Adrenal gland (tissue), 5 donors: ENCODE measurements at regions not wholly inside any gene's neighbourhood (a gene's known extent, or its start where the extent isn't known, plus 50 kb on each side); places are given as distances from the start of the nearest gene placed in this dataset.

Source experiments
- POLR2A ChIP-seq, 2 donors: fragments of 450-650 bp; IDR thresholded peaks; one replicate each; pipeline ENCODE4 v1.6.1; 2017; ENCODE audit warnings: antibody characterized with exemption in 2 of 2, mild to moderate bottlenecking in 2 of 2, moderate library complexity in 1 of 2
- TF ChIP-seq, protein P1 (sequence below), 6 experiments: fragments of 450-650 bp in 4 of 6; fragments of 200-600 bp in 2 of 6; sonication (generic) in 1 of 6; IDR thresholded peaks; 1 replicate in 5 of 6; 2 replicates in 1 of 6; pipeline versions ENCODE4 v1.5.1 to v1.8.0; 2016 to 2021; ENCODE audit warnings: antibody characterized with exemption in 6 of 6, mild to moderate bottlenecking in 2 of 6, moderate library complexity in 1 of 6
- donor health status: DM: no; HTN: no; CAD: no.

- TF ChIP-seq, protein P1, sequence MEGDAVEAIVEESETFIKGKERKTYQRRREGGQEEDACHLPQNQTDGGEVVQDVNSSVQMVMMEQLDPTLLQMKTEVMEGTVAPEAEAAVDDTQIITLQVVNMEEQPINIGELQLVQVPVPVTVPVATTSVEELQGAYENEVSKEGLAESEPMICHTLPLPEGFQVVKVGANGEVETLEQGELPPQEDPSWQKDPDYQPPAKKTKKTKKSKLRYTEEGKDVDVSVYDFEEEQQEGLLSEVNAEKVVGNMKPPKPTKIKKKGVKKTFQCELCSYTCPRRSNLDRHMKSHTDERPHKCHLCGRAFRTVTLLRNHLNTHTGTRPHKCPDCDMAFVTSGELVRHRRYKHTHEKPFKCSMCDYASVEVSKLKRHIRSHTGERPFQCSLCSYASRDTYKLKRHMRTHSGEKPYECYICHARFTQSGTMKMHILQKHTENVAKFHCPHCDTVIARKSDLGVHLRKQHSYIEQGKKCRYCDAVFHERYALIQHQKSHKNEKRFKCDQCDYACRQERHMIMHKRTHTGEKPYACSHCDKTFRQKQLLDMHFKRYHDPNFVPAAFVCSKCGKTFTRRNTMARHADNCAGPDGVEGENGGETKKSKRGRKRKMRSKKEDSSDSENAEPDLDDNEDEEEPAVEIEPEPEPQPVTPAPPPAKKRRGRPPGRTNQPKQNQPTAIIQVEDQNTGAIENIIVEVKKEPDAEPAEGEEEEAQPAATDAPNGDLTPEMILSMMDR (IDR thresholded peaks at IDR 0.05) = no peak
- TF ChIP-seq POLR2A (IDR thresholded peaks at IDR 0.05) = no peak
These were observed 1029.3 kb downstream of the TECRL start for GRCh38 chr4:63379750-63380522.
